ENCODE measurements at regions not wholly inside any gene's neighbourhood (a gene's known extent, or its start where the extent isn't known, plus 50 kb on each side); places are given as distances from the start of the nearest gene placed in this dataset.

DNA sequence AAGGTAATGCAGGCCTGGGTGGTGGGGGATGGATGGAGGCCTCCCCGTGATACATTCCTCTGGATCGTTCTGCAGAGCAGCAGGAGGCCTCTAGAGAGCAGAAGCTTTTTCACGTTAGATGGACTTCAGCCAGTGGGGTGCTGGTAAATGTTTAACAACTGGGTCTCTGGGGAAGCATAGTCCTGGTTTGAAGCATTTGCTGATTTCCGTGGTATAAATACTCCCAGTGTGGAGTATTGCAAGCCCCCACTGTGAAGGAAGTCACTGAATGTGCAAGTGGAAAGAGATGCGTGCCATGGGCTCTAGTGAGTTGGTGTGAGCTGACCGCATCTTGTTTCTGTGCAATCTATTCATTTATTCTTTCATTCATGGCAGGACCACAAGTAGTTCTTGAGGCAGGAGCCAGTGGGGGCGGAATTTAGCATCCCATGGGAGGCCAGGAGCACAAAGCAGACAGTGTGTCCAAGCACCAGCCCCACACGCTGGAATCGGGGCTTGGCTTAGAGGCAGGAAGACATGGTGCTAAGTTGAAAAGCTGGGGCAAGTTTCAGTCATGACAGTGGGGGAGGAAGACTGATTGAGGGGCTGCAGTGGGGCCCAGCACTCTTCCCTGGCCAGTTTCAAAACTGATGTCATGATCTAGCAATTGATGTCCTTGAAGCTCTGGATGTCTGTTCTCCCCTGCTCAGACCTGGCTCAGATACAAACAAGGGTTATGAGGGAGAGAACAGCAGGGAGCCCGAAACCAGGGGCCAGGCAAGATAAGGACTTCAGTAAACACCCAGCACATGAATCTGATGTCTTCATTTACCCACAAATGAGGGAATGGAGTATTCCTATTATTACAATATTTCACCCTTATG, 280.9 kb upstream of the LYZL1 start:
- H3K9ac ChIP-seq (ENCODE audit: low read length) = no peak overlapping the region
- intact Hi-C loops (cut with micrococcal nuclease) = no loop called here
- H3K79me2 ChIP-seq (ENCODE audit: insufficient read depth, low read length) = no peaks in the 10 kb centered on the region
- ChIA-PET POLR2A (no interaction called here), CTCF (interaction anchor here (1.8 kb wide), 1 partner anchor 344 kb away, joined by 5 read pairs; no protein-coding TSS in a partner anchor), RAD21 (ENCODE audit: low non-redundant PET in 1 of 2, low total read pairs in 2 of 2, uncharacterized antibody in 2 of 2, unreplicated experiment in 2 of 2) (no interaction called here)
- TF ChIP-seq, protein P1, sequence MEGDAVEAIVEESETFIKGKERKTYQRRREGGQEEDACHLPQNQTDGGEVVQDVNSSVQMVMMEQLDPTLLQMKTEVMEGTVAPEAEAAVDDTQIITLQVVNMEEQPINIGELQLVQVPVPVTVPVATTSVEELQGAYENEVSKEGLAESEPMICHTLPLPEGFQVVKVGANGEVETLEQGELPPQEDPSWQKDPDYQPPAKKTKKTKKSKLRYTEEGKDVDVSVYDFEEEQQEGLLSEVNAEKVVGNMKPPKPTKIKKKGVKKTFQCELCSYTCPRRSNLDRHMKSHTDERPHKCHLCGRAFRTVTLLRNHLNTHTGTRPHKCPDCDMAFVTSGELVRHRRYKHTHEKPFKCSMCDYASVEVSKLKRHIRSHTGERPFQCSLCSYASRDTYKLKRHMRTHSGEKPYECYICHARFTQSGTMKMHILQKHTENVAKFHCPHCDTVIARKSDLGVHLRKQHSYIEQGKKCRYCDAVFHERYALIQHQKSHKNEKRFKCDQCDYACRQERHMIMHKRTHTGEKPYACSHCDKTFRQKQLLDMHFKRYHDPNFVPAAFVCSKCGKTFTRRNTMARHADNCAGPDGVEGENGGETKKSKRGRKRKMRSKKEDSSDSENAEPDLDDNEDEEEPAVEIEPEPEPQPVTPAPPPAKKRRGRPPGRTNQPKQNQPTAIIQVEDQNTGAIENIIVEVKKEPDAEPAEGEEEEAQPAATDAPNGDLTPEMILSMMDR (IDR thresholded peaks at IDR 0.05 in 2 of 3, conservative IDR thresholded peaks at IDR 0.05 in 1 of 3; ENCODE audit: borderline replicate concordance in 1 of 3, insufficient read depth in 1 of 3, low read depth in 2 of 3, low read length in 2 of 3) = no peak
- TF ChIP-seq, protein P2, sequence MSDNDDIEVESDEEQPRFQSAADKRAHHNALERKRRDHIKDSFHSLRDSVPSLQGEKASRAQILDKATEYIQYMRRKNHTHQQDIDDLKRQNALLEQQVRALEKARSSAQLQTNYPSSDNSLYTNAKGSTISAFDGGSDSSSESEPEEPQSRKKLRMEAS (IDR thresholded peaks at IDR 0.05) = no peak
- TF ChIP-seq POLR2A (IDR thresholded peaks at IDR 0.05; ENCODE audit: borderline replicate concordance, extremely low read depth, insufficient read depth, insufficient read length) = no peak
- no peak for TF ChIP-seq CBX3 (IDR thresholded peaks at IDR 0.05; ENCODE audit: low read depth)
- no peak for TF ChIP-seq JUND (IDR thresholded peaks at IDR 0.05)
- TF ChIP-seq, protein P3, sequence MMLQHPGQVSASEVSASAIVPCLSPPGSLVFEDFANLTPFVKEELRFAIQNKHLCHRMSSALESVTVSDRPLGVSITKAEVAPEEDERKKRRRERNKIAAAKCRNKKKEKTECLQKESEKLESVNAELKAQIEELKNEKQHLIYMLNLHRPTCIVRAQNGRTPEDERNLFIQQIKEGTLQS (IDR thresholded peaks at IDR 0.05) = no peak
- no peak for TF ChIP-seq RAD21 (IDR thresholded peaks at IDR 0.05; ENCODE audit: low read depth)
- no peak for TF ChIP-seq EZH2phosphoT487 (IDR thresholded peaks at IDR 0.05; ENCODE audit: borderline replicate concordance)
- no peak for TF ChIP-seq EZH2 (IDR thresholded peaks at IDR 0.05)
- TF ChIP-seq EGR1 (IDR thresholded peaks at IDR 0.05; ENCODE audit: low read depth) = no peak
- TF ChIP-seq FOSL1 (IDR thresholded peaks at IDR 0.05; ENCODE audit: low read depth) = no peak
- TF ChIP-seq, protein P4, sequence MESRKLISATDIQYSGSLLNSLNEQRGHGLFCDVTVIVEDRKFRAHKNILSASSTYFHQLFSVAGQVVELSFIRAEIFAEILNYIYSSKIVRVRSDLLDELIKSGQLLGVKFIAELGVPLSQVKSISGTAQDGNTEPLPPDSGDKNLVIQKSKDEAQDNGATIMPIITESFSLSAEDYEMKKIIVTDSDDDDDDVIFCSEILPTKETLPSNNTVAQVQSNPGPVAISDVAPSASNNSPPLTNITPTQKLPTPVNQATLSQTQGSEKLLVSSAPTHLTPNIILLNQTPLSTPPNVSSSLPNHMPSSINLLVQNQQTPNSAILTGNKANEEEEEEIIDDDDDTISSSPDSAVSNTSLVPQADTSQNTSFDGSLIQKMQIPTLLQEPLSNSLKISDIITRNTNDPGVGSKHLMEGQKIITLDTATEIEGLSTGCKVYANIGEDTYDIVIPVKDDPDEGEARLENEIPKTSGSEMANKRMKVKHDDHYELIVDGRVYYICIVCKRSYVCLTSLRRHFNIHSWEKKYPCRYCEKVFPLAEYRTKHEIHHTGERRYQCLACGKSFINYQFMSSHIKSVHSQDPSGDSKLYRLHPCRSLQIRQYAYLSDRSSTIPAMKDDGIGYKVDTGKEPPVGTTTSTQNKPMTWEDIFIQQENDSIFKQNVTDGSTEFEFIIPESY (IDR thresholded peaks at IDR 0.05; ENCODE audit: extremely low read depth, insufficient replicate concordance, low read length) = no peak
- TF ChIP-seq SRF (IDR thresholded peaks at IDR 0.05; ENCODE audit: low read depth) = no peak
- no peaks in the 10 kb centered on the region for H3K27me3 ChIP-seq (ENCODE audit: insufficient read depth, low read length)
- H3K4me3 ChIP-seq (replicated peaks in 1 of 2; ENCODE audit: low read depth in 1 of 2, low read length in 2 of 2) = no peak overlapping the region
- no peak overlapping the region for H3K27ac ChIP-seq (ENCODE audit: low read depth, low read length)
- BruUV-seq (replicated peaks) = no TSS peak
- no peaks in the 10 kb centered on the region for H4K20me1 ChIP-seq (ENCODE audit: insufficient read depth)
- no peak overlapping the region for H3K4me2 ChIP-seq (ENCODE audit: low read length)
- ATAC-seq = no peak
- H3K4me1 ChIP-seq (ENCODE audit: control insufficient read depth in 1 of 2, insufficient read depth in 2 of 2, low read length in 2 of 2) = no peaks in the 10 kb centered on the region
- H3K9me3 ChIP-seq (ENCODE audit: control insufficient read depth in 1 of 2, insufficient read depth in 1 of 2, low read depth in 1 of 2, low read length in 2 of 2) = no peaks in the 10 kb centered on the region
- H3K9me2 ChIP-seq (ENCODE audit: insufficient read depth) = no peaks in the 10 kb centered on the region
- no peak overlapping the region for H2AFZ ChIP-seq (ENCODE audit: low read depth, low read length, poor library complexity, severe bottlenecking)
- no peak for DNase-seq (ENCODE audit: low read depth, low spot score)
- no peaks in the 10 kb centered on the region for H3K36me3 ChIP-seq (ENCODE audit: control insufficient read depth in 1 of 2, insufficient read depth in 2 of 2, low read length in 2 of 2)

All from HCT116 (cell line).